GM18907 (cell line): ENCODE measurements at regions not wholly inside any gene's neighbourhood (a gene's known extent, or its start where the extent isn't known, plus 50 kb on each side); places are given as distances from the start of the nearest gene placed in this dataset.
"Not testable (repeated sequence)": the region's sequence is repeated elsewhere in the genome, so short reads cannot be mapped to it uniquely, and the experiment has no call there.

ENCODE experiments used
- ATAC-seq: cut with Tn5 transposase; IDR thresholded peaks from one replicate; pipeline ENCODE4 v1.9.1; 2021; ENCODE audit warnings: mild to moderate bottlenecking, moderate library complexity; ENCODE audit not compliant: unreplicated experiment

DNA sequence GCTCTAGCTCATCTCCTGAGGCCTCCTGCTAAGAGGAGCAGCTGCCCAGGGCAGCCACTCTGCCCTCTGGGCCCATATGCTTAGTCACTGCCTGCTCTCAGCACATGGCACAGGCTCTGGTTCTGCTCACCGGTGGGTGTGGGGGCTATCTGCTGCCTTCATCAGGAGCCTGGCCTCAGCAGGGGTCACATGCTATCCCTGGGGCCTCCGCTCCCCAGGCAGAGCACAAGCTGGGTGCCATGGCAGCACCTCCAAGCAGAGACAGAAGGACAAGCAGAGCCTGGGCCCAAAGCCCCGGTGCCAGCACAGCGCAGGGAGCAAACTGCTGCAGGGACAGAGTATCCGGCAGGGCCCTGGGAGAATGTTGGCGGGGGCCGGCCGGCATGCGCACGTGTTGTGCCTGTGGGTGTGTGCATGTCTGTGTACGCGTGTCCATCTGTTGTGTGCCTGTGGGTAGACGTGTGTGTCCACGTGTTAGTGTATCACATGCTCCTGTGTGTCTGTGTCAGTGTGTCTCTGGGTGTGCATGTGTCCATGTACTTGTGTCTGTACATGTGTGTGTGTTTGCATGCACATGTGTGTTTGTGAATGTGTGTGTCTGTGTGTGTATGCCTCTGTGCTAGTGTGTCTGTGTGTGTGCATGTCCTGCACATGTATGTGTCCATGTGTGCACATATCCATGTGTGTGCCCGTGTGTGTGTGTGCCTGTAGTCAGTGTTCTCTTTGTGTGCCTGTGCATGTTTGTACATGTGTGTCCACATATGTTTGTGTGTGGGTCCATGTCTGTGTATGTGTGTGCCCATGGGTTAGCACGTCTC lies 326.9 kb downstream of the TMEM121 start:
- ATAC-seq, result no peak

- ATAC-seq, result no peak
These were observed 327.7 kb downstream of the TMEM121 start for GRCh38 chr14:105853907-105854599.

DNA sequence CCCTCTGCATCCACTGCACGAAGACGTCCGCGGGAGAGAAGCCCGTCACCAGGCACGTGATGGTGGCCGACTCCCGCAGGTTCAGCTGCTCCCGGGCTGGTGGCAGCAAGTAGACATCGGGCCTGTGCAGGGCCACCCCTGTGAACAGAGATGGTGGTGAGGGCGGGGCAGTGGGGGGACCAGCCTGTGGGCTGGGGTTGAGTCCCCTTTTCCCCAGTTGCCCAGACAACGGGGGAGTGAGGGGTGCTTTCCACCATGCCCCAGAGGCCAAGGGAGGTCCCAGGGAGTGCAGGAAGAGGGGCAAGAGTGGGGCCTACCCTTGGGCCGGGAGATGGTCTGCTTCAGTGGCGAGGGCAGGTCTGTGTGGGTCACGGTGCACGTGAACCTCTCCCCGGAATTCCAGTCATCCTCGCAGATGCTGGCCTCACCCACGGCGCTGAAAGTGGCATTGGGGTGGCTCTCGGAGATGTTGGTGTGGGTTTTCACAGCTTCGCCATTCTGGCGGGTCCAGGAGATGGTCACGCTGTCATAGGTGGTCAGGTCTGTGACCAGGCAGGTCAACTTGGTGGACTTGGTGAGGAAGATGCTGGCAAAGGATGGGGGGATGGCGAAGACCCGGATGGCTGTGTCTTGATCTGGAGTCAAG lies 328.3 kb downstream of the TMEM121 start:
- no peak for ATAC-seq

- ATAC-seq, result no peak
These were observed 329.0 kb downstream of the TMEM121 start for GRCh38 chr14:105855246-105855892.

- no peak for ATAC-seq
These were observed 329.7 kb downstream of the TMEM121 start for GRCh38 chr14:105855893-105856675.

DNA sequence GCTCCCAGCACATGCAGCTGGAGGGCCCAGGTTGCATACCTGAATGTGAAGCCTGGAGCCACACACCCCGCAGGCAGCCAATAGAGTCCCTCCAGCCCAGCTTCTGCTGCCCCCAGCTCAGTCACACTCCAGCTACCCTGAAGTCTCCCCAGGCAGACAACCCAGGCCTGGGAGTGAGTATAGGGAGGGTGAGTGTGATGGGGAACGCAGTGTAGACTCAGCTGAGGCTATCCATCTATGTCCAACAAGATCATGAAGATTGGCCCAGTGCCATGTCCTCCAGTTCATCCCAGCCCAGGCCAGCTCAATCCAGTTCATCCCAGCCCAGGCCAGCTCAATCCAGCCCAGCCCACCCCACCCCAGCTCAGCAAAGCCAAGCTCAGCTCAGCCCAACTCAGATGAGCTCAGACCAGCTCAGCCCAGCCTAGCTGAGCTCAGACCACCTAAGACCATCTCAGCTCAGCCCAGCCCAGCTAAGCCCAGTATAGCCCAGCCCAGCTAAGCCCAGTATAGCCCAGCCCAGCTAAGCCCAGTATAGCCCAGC lies 330.4 kb downstream of the TMEM121 start:
- no peak for ATAC-seq

DNA sequence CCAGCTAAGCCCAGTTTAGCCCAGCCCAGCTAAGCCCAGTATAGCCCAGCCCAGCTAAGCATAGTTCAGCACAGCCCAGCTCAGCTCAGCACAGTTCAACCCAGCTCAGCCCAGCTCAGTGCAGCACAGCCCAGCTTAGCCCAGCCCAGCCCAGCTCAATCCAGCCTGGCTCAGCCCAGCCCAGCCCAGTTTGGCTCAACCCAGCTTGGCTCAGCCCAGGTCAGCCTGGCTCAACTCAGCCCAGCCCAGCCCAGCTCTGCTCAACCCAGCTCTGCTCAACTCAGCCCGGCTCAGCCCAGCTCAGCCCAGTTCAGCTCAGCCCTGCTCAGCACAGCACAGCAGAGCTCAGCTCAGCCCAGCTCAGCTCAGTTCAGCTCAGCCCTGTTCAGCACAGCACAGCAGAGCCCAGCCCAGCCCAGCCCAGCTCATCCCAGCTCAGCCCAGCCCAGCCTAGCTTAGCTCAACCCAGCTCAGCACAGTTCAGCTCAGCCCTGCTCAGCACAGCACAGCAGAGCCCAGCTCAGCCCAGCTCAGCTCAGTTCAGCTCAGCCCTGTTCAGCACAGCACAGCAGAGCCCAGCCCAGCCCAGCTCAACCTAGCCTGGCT lies 330.9 kb downstream of the TMEM121 start:
- no peak for ATAC-seq

DNA sequence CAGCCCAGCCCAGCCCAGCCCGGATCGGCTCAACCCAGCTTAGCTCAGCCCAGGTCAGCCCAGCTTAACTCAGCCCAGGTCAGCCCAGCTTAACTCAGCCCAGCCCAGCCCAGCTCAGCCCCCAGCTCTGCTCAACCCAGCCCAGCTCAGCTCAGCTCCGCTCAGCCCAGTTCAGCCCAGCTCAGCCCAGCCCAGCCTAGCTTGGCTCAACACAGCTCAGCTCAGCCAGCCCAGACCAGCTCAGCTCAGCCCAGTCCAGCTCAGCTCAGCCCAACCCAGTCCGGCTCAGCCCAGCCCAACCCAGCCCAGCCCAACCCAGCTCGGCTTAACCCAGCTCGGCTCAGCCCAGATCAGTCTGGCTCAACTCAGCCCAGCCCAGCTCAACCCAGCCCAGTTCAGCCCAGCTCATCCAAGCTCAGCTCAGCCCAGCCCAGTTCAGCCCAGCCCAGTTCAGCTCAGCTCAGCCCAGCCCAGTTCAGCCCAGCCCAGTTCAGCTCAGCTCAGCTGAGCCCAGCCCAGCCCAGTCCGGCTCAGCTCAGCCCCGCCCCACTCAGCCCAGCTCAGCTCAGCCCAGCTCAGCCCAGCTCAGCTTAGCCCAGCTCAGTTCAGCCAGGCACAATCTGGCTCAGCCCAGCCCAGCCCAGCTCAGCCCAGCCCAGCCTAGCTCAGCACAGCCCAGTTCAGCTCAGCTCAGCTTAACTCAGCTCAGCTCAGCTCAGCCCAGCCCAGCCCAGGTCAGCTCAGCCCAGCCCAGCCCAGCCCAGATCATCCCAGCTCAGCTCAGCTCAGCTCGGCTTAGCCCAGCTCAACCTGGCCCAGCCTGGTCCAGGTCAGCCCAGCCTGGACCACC lies 331.7 kb downstream of the TMEM121 start:
- ATAC-seq, result no peak

GRCh38 chr14:105858676-105859025 lies 332.3 kb downstream of the TMEM121 start:
- ATAC-seq, result no peak

GRCh38 chr14:105859073-105859716 lies 332.8 kb downstream of the TMEM121 start:
- ATAC-seq, result not testable (repeated sequence)

- ATAC-seq, result no peak
These were observed 333.6 kb downstream of the TMEM121 start for GRCh38 chr14:105859717-105860614.

GRCh38 chr14:105860615-105861580 lies 334.5 kb downstream of the TMEM121 start:
- ATAC-seq, result no peak

GRCh38 chr14:105861985-105862465 lies 335.6 kb downstream of the TMEM121 start:
- peak; percentile 55 for ATAC-seq

GRCh38 chr14:105862581-105863239 lies 336.3 kb downstream of the TMEM121 start:
- no peak for ATAC-seq

GRCh38 chr14:105863296-105864108 lies 337.1 kb downstream of the TMEM121 start:
- no peak for ATAC-seq
